K562 (cell line): ENCODE measurements at regions not wholly inside any gene's neighbourhood (a gene's known extent, or its start where the extent isn't known, plus 50 kb on each side); places are given as distances from the start of the nearest gene placed in this dataset.

ENCODE experiments used
- ATAC-seq: fragments of 200-7000 bp; cut with Tn5 transposase; 3 replicates; pipeline ENCODE4 v1.9.1; 2020; ENCODE audit warnings: moderate library complexity
- BruUV-seq: library from RNA; stranded (reverse); fragments of 400-500 nt; replicated peaks from 2 replicates; lab custom pipeline; 2021; lab: Mats Ljungman, UMichigan
- CTCF ChIA-PET: fragments of 300-600 bp; formaldehyde crosslinking; extraction: SDS; loops from one replicate; lab custom pipeline; 2021; ENCODE audit warnings: low intra/inter-chr PET ratio; lab: Yijun Ruan, JAX
- POLR2A ChIA-PET: fragments of 300-600, 350-650 bp; sonication (Branson Sonifier 250); formaldehyde crosslinking; extraction: SDS; loops from one replicate; lab custom pipeline; 2021; ENCODE audit warnings: antibody characterized with exemption, inconsistent platforms; lab: Yijun Ruan, JAX
- DNase-seq, 4 experiments: peaks; one replicate each; pipeline versions ENCODE4 v3.0.0 to v3.0.0-alpha.2; 2011 to 2018; ENCODE audit warnings: low spot score in 3 of 4, mixed read lengths in 3 of 4; ENCODE audit errors: extremely low read depth in 1 of 4
- FAIRE-seq: peaks from 2 replicates; lab custom pipeline; 2011; peaks lifted over from hg19 to GRCh38; lab: Jason Lieb, UNC
- H2AFZ ChIP-seq: 2 replicates; pipeline ENCODE4 v1.6.0; 2011; ENCODE audit warnings: low read depth, low read length, control low read depth, inconsistent platforms
- H3K27ac ChIP-seq: fragments of 200-600 bp; 3 replicates; pipeline ENCODE4 v1.8.0; 2011; ENCODE audit warnings: low read depth, mild to moderate bottlenecking, control low read depth, inconsistent platforms, low read length, moderate library complexity, mixed read lengths; ENCODE audit errors: extremely low read depth
- H3K27me3 ChIP-seq, 2 experiments: fragments of 300-600 bp in 1 of 2; 2 replicates in 1 of 2; 3 replicates in 1 of 2; pipeline versions ENCODE4 v1.6.0 to v1.8.0; 2011; ENCODE audit warnings: inconsistent platforms in 2 of 2, low read length in 2 of 2, mild to moderate bottlenecking in 1 of 2, mixed read lengths in 1 of 2, moderate library complexity in 1 of 2; ENCODE audit not compliant: control insufficient read depth in 2 of 2, insufficient read depth in 2 of 2
- H3K36me3 ChIP-seq: fragments of 300-600 bp; 3 replicates; pipeline ENCODE4 v1.8.0; 2011; ENCODE audit warnings: mild to moderate bottlenecking, low read length, inconsistent platforms; ENCODE audit not compliant: control insufficient read depth, insufficient read depth
- H3K4me1 ChIP-seq, 2 experiments: fragments of 200-600 bp in 1 of 2; replicated peaks in 1 of 2; 2 replicates in 1 of 2; 3 replicates in 1 of 2; pipeline versions ENCODE4 v1.5.1 to v1.8.0; 2011; ENCODE audit warnings: inconsistent platforms in 2 of 2, low read length in 2 of 2, mild to moderate bottlenecking in 1 of 2, mixed read lengths in 1 of 2, moderate library complexity in 1 of 2; ENCODE audit not compliant: control insufficient read depth in 2 of 2, insufficient read depth in 2 of 2
- H3K4me2 ChIP-seq: 2 replicates; pipeline ENCODE4 v1.6.1; 2011; ENCODE audit warnings: low read length, control low read depth, inconsistent platforms, mixed read lengths; ENCODE audit not compliant: insufficient read depth
- H3K4me3 ChIP-seq: fragments of 200-600 bp; sonication (generic), shearing (Covaris generic); 2 replicates; pipeline ENCODE4 v1.5.1; 2016; ENCODE audit warnings: control low read depth, inconsistent platforms
- H3K79me2 ChIP-seq: fragments of 200-600 bp; 3 replicates; pipeline ENCODE4 v1.8.0; 2011; ENCODE audit warnings: low read length, inconsistent platforms; ENCODE audit not compliant: control insufficient read depth, insufficient read depth
- H3K9ac ChIP-seq, 2 experiments: 2 replicates each; pipeline versions ENCODE4 v1.6.0 to v1.6.1; 2011; ENCODE audit warnings: low read depth in 2 of 2, low read length in 2 of 2, control low read depth in 1 of 2, inconsistent platforms in 1 of 2, mild to moderate bottlenecking in 1 of 2, mixed read lengths in 1 of 2; ENCODE audit not compliant: insufficient read depth in 1 of 2
- H3K9me1 ChIP-seq: one replicate; pipeline ENCODE4 v1.6.0; 2011; ENCODE audit warnings: inconsistent platforms, mild to moderate bottlenecking, low read length, moderate library complexity; ENCODE audit not compliant: control insufficient read depth, insufficient read depth
- H3K9me3 ChIP-seq: replicated peaks from 2 replicates; pipeline ENCODE4 v1.5.1; 2011; ENCODE audit warnings: low read depth, low read length, inconsistent platforms; ENCODE audit not compliant: control insufficient read depth, insufficient read depth
- H4K20me1 ChIP-seq: replicated peaks from 2 replicates; pipeline ENCODE4 v1.6.1; 2011; ENCODE audit warnings: low read length, inconsistent platforms, mixed read lengths; ENCODE audit not compliant: control insufficient read depth, insufficient read depth
- ARID3B ChIP-seq: fragments of 250-450 bp; sonication (Bioruptor Pico); IDR thresholded peaks from 2 replicates; pipeline ENCODE4 v1.4.0; 2020; ENCODE audit warnings: borderline replicate concordance
- CTBP1 ChIP-seq: fragments of 450-650 bp; IDR thresholded peaks from 2 replicates; pipeline ENCODE4 v1.6.1; 2016; ENCODE audit warnings: borderline replicate concordance
- GTF3C2 ChIP-seq: IDR thresholded peaks from 3 replicates; pipeline ENCODE4 v1.6.1; 2011; ENCODE audit warnings: borderline replicate concordance, mild to moderate bottlenecking, moderate library complexity; ENCODE audit not compliant: insufficient read length; ENCODE audit errors: extremely low read depth
- LARP7 ChIP-seq: fragments of 450-650 bp; IDR thresholded peaks from 2 replicates; pipeline ENCODE4 v1.6.1; 2016
- NR1H2 ChIP-seq: sonication (generic); formaldehyde crosslinking; IDR thresholded peaks from 2 replicates; pipeline ENCODE4 v1.4.0; 2020; ENCODE audit warnings: mild to moderate bottlenecking, missing genetic modification reagents
- NR4A1 ChIP-seq, 2 experiments: fragments of 250-450 bp in 1 of 2; fragments of 450-650 bp in 1 of 2; sonication (Bioruptor Pico) in 1 of 2; IDR thresholded peaks; 2 replicates each; pipeline versions ENCODE4 v1.4.0 to v1.6.1; 2016 to 2020; ENCODE audit warnings: mild to moderate bottlenecking in 2 of 2, missing compliant biosample characterization in 1 of 2, missing genetic modification characterization in 1 of 2, moderate library complexity in 1 of 2
- RHOXF2B ChIP-seq: fragments of 250-450 bp; sonication (Bioruptor Pico); conservative IDR thresholded peaks from 2 replicates; pipeline ENCODE4 v1.5.1; 2021
- ZNF41 ChIP-seq: fragments of 250-450 bp; sonication (Bioruptor Pico); conservative IDR thresholded peaks from 2 replicates; pipeline ENCODE4 v1.4.0; 2020; ENCODE audit warnings: mild to moderate bottlenecking
- WGBS: fragments of 100-300 bp; shearing (Covaris generic); methylation state at CpG from one replicate; pipeline ENCODE4 v1.1.6; 2016; ENCODE audit warnings: low coverage, mixed read lengths; ENCODE audit not compliant: insufficient coverage; ENCODE audit errors: missing lambda C conversion rate; 5-methylcytosine and 5-hydroxymethylcytosine counted together
- in situ Hi-C: fragments of 300-500 bp; cut with MboI; formaldehyde crosslinking; loops from 4 replicates; pipeline ENCODE4 v1.15.0; 2018; ENCODE audit warnings: inconsistent platforms, mixed read lengths
- intact Hi-C: fragments of 100-400 bp; cut with micrococcal nuclease; formaldehyde crosslinking; loops from 2 replicates; pipeline ENCODE4 v1.14.2; 2022

GRCh38 chr22:48517039-48518030 is 1310.3 kb downstream of the BRD1 start:
- no peak overlapping the region for H2AFZ ChIP-seq
- no peak for FAIRE-seq
- H3K9me3 ChIP-seq, result no peaks in the 10 kb centered on the region
- H3K4me1 ChIP-seq, result no peaks in the 10 kb centered on the region
- no TSS peak for BruUV-seq
- no peaks in the 10 kb centered on the region for H3K36me3 ChIP-seq
- no peak for ATAC-seq
- 0% methylated on average over 19 of the region's 35 CpGs for WGBS
- H3K27me3 ChIP-seq, result peaks cover 0 to 26% of the 10 kb centered on the region in 2 experiments; a peak in 3 of 5 replicates
- H3K9ac ChIP-seq, result no peak overlapping the region; a peak in 1 of 4 replicates
- CTCF ChIA-PET, result no interaction called here
- POLR2A ChIA-PET, result interaction anchor here (0.6 kb wide), 1 partner anchor 73 kb away, joined by 4 read pairs; no protein-coding TSS in a partner anchor
- H3K27ac ChIP-seq, result no peak overlapping the region
- intact Hi-C loops, result no loop called here
- DNase-seq, result no peak
- no peaks in the 10 kb centered on the region for H4K20me1 ChIP-seq
- no peak overlapping the region for H3K4me3 ChIP-seq
- H3K9me1 ChIP-seq, result no peaks in the 10 kb centered on the region
- in situ Hi-C loops, result no loop called here
- no peaks in the 10 kb centered on the region for H3K79me2 ChIP-seq
- no peak overlapping the region for H3K4me2 ChIP-seq
- no peak for TF ChIP-seq LARP7
- no peak for TF ChIP-seq ARID3B (CRISPR knock-in tag)
- no peak for TF ChIP-seq ZNF41 (CRISPR knock-in tag)
- TF ChIP-seq NR1H2 (CRISPR knock-in tag), result no peak
- no peak for TF ChIP-seq RHOXF2B
- TF ChIP-seq CTBP1, result no peak
- TF ChIP-seq GTF3C2, result no peak
- TF ChIP-seq NR4A1 (CRISPR knock-in tag; IDR thresholded peaks at IDR 0.05), result no peak
- TF ChIP-seq NR4A1 (tag; IDR thresholded peaks at IDR 0.05), result no peak
